ENCODE measurements at regions not wholly inside any gene's neighbourhood (a gene's known extent, or its start where the extent isn't known, plus 50 kb on each side); places are given as distances from the start of the nearest gene placed in this dataset.

- TF ChIP-seq, protein P1, sequence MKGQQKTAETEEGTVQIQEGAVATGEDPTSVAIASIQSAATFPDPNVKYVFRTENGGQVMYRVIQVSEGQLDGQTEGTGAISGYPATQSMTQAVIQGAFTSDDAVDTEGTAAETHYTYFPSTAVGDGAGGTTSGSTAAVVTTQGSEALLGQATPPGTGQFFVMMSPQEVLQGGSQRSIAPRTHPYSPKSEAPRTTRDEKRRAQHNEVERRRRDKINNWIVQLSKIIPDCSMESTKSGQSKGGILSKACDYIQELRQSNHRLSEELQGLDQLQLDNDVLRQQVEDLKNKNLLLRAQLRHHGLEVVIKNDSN (CRISPR knock-in tag; IDR thresholded peaks at IDR 0.05), result no peak
- TF ChIP-seq SMAD4 (CRISPR knock-in tag; IDR thresholded peaks at IDR 0.05) (no peak), SMAD3 (CRISPR knock-in tag; IDR thresholded peaks at IDR 0.05; ENCODE audit: borderline replicate concordance) (no peak)
- TF ChIP-seq, protein P2, sequence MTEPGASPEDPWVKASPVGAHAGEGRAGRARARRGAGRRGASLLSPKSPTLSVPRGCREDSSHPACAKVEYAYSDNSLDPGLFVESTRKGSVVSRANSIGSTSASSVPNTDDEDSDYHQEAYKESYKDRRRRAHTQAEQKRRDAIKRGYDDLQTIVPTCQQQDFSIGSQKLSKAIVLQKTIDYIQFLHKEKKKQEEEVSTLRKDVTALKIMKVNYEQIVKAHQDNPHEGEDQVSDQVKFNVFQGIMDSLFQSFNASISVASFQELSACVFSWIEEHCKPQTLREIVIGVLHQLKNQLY (CRISPR knock-in tag; IDR thresholded peaks at IDR 0.05), result no peak
- DNase-seq (ENCODE audit: low spot score) (no peak), ATAC-seq (no peak)
- H3K9me3 Mint-ChIP-seq, result peaks cover 13% of the 10 kb centered on the region
- peaks cover 7% of the 10 kb centered on the region; the same call in 1 of the 2 replicates for H3K4me1 Mint-ChIP-seq
- ChIA-PET POLR2A (no interaction called here), CTCF (no interaction called here)
- no peak overlapping the region for H3K4me3 Mint-ChIP-seq
- peaks cover 7% of the 10 kb centered on the region for H3K36me3 Mint-ChIP-seq
- H3K27me3 Mint-ChIP-seq (ENCODE audit: low read depth), result no peaks in the 10 kb centered on the region; the same call in 1 of the 2 replicates
- H3K27ac Mint-ChIP-seq, result no peak overlapping the region
These were observed 383.2 kb downstream of the CD83 start for GRCh38 chr6:14500809-14501208.

- no peak for DNase-seq (ENCODE audit: low spot score)
- Mint-ChIP-seq H3K4me1 (peaks cover 7% of the 10 kb centered on the region; the same call in 1 of the 2 replicates), H3K4me3 (no peak overlapping the region), H3K27ac (no peak overlapping the region), H3K36me3 (peaks cover 4% of the 10 kb centered on the region), H3K9me3 (peaks cover 8% of the 10 kb centered on the region), H3K27me3 (ENCODE audit: low read depth) (no peaks in the 10 kb centered on the region; the same call in 1 of the 2 replicates)
- CTCF ChIA-PET, result no interaction called here
- POLR2A ChIA-PET, result interaction anchor here (0.6 kb wide), 1 partner anchor 27 kb away, joined by 3 read pairs; no protein-coding TSS in a partner anchor
- ATAC-seq, result no peak
- TF ChIP-seq TEAD1 (CRISPR knock-in tag; IDR thresholded peaks at IDR 0.05) (no peak), CREB1 (CRISPR knock-in tag; IDR thresholded peaks at IDR 0.05) (no peak), ZNF671 (CRISPR knock-in tag; IDR thresholded peaks at IDR 0.05) (no peak), GRHL2 (CRISPR knock-in tag; IDR thresholded peaks at IDR 0.05; ENCODE audit: insufficient replicate concordance, severe bottlenecking) (no peak), RORB (CRISPR knock-in tag; IDR thresholded peaks at IDR 0.05) (no peak), FOXK1 (CRISPR knock-in tag; IDR thresholded peaks at IDR 0.05) (no peak), FOXJ3 (CRISPR knock-in tag; IDR thresholded peaks at IDR 0.05; ENCODE audit: borderline replicate concordance) (no peak), ZBTB21 (CRISPR knock-in tag; IDR thresholded peaks at IDR 0.05; ENCODE audit: borderline replicate concordance) (no peak), TEAD4 (CRISPR knock-in tag; IDR thresholded peaks at IDR 0.05) (no peak)
- TF ChIP-seq, protein P3, sequence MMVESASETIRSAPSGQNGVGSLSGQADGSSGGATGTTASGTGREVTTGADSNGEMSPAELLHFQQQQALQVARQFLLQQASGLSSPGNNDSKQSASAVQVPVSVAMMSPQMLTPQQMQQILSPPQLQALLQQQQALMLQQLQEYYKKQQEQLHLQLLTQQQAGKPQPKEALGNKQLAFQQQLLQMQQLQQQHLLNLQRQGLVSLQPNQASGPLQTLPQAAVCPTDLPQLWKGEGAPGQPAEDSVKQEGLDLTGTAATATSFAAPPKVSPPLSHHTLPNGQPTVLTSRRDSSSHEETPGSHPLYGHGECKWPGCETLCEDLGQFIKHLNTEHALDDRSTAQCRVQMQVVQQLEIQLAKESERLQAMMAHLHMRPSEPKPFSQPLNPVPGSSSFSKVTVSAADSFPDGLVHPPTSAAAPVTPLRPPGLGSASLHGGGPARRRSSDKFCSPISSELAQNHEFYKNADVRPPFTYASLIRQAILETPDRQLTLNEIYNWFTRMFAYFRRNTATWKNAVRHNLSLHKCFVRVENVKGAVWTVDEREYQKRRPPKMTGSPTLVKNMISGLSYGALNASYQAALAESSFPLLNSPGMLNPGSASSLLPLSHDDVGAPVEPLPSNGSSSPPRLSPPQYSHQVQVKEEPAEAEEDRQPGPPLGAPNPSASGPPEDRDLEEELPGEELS (CRISPR knock-in tag; IDR thresholded peaks at IDR 0.05), result no peak
These were observed 383.7 kb downstream of the CD83 start for GRCh38 chr6:14501240-14501639.

GRCh38 chr6:14501914-14502313, 384.3 kb downstream of the CD83 start:
- TF ChIP-seq ZNF232 (CRISPR knock-in tag; IDR thresholded peaks at IDR 0.05), result no peak
- TF ChIP-seq PRRX2 (CRISPR knock-in tag; IDR thresholded peaks at IDR 0.05), result no peak
- TF ChIP-seq NR2C2 (CRISPR knock-in tag; IDR thresholded peaks at IDR 0.05), result no peak
- no peak for TF ChIP-seq ESRRA (CRISPR knock-in tag; IDR thresholded peaks at IDR 0.05; ENCODE audit: borderline replicate concordance)
- TF ChIP-seq, protein P4, sequence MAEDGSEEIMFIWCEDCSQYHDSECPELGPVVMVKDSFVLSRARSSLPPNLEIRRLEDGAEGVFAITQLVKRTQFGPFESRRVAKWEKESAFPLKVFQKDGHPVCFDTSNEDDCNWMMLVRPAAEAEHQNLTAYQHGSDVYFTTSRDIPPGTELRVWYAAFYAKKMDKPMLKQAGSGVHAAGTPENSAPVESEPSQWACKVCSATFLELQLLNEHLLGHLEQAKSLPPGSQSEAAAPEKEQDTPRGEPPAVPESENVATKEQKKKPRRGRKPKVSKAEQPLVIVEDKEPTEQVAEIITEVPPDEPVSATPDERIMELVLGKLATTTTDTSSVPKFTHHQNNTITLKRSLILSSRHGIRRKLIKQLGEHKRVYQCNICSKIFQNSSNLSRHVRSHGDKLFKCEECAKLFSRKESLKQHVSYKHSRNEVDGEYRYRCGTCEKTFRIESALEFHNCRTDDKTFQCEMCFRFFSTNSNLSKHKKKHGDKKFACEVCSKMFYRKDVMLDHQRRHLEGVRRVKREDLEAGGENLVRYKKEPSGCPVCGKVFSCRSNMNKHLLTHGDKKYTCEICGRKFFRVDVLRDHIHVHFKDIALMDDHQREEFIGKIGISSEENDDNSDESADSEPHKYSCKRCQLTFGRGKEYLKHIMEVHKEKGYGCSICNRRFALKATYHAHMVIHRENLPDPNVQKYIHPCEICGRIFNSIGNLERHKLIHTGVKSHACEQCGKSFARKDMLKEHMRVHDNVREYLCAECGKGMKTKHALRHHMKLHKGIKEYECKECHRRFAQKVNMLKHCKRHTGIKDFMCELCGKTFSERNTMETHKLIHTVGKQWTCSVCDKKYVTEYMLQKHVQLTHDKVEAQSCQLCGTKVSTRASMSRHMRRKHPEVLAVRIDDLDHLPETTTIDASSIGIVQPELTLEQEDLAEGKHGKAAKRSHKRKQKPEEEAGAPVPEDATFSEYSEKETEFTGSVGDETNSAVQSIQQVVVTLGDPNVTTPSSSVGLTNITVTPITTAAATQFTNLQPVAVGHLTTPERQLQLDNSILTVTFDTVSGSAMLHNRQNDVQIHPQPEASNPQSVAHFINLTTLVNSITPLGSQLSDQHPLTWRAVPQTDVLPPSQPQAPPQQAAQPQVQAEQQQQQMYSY (CRISPR knock-in tag; IDR thresholded peaks at IDR 0.05), result no peak
- no peak for TF ChIP-seq SOX15 (CRISPR knock-in tag; IDR thresholded peaks at IDR 0.05)
- no peak for TF ChIP-seq JUN (CRISPR knock-in tag; IDR thresholded peaks at IDR 0.05)
- TF ChIP-seq, protein P5, sequence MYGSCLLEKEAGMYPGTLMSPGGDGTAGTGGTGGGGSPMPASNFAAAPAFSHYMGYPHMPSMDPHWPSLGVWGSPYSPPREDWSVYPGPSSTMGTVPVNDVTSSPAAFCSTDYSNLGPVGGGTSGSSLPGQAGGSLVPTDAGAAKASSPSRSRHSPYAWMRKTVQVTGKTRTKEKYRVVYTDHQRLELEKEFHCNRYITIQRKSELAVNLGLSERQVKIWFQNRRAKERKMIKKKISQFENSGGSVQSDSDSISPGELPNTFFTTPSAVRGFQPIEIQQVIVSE (CRISPR knock-in tag; IDR thresholded peaks at IDR 0.05; ENCODE audit: borderline replicate concordance), result no peak
- TF ChIP-seq NFATC4 (CRISPR knock-in tag; IDR thresholded peaks at IDR 0.05), result no peak
- H3K4me3 Mint-ChIP-seq, result no peak overlapping the region
- peaks cover 2% of the 10 kb centered on the region for H3K9me3 Mint-ChIP-seq
- POLR2A ChIA-PET, result no interaction called here
- no peak overlapping the region for H3K27ac Mint-ChIP-seq
- H3K27me3 Mint-ChIP-seq (ENCODE audit: low read depth), result no peaks in the 10 kb centered on the region; the same call in 1 of the 2 replicates
- CTCF ChIA-PET, result no interaction called here
- peaks cover 7% of the 10 kb centered on the region; the same call in 1 of the 2 replicates for H3K4me1 Mint-ChIP-seq
- ATAC-seq, result no peak
- H3K36me3 Mint-ChIP-seq, result no peaks in the 10 kb centered on the region
- no peak for DNase-seq (ENCODE audit: low spot score)
